Type B pancreatic cell (in vitro differentiated cells): ENCODE measurements at regions not wholly inside any gene's neighbourhood (a gene's known extent, or its start where the extent isn't known, plus 50 kb on each side); places are given as distances from the start of the nearest gene placed in this dataset.

ENCODE experiments used
- DNase-seq: peaks from one replicate; pipeline ENCODE4 v3.0.0; 2021; ENCODE audit warnings: mixed read lengths; ENCODE audit not compliant: unreplicated experiment; ENCODE audit errors: extremely low spot score
- H3K27ac Mint-ChIP-seq: 2 replicates; pipeline ENCODE4 v1.8.0; 2021; ENCODE audit warnings: mild to moderate bottlenecking, mixed read lengths
- H3K27me3 Mint-ChIP-seq: 2 replicates; pipeline ENCODE4 v1.8.0; 2021; ENCODE audit warnings: mixed read lengths
- H3K36me3 Mint-ChIP-seq: 2 replicates; pipeline ENCODE4 v1.8.0; 2021; ENCODE audit warnings: mixed read lengths
- H3K4me1 Mint-ChIP-seq: one replicate; pipeline ENCODE4 v1.8.0; 2021; ENCODE audit warnings: mixed read lengths; ENCODE audit not compliant: unreplicated experiment
- H3K4me3 Mint-ChIP-seq: 2 replicates; pipeline ENCODE4 v1.8.0; 2021; ENCODE audit warnings: mild to moderate bottlenecking, mixed read lengths
- H3K9me3 Mint-ChIP-seq: 2 replicates; pipeline ENCODE4 v1.8.0; 2021; ENCODE audit warnings: mixed read lengths
- TF ChIP-seq, protein P1 (sequence below): fragments of 200-600 bp; sonication (generic); conservative IDR thresholded peaks from 2 replicates; pipeline ENCODE4 v1.5.0; 2021; ENCODE audit warnings: antibody characterized with exemption, mild to moderate bottlenecking

- H3K4me3 Mint-ChIP-seq: no peak overlapping the region
- H3K27me3 Mint-ChIP-seq: no peaks in the 10 kb centered on the region
- peaks cover 11% of the 10 kb centered on the region for H3K4me1 Mint-ChIP-seq
- TF ChIP-seq, protein P1, sequence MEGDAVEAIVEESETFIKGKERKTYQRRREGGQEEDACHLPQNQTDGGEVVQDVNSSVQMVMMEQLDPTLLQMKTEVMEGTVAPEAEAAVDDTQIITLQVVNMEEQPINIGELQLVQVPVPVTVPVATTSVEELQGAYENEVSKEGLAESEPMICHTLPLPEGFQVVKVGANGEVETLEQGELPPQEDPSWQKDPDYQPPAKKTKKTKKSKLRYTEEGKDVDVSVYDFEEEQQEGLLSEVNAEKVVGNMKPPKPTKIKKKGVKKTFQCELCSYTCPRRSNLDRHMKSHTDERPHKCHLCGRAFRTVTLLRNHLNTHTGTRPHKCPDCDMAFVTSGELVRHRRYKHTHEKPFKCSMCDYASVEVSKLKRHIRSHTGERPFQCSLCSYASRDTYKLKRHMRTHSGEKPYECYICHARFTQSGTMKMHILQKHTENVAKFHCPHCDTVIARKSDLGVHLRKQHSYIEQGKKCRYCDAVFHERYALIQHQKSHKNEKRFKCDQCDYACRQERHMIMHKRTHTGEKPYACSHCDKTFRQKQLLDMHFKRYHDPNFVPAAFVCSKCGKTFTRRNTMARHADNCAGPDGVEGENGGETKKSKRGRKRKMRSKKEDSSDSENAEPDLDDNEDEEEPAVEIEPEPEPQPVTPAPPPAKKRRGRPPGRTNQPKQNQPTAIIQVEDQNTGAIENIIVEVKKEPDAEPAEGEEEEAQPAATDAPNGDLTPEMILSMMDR: no peak
- peaks cover 18% of the 10 kb centered on the region for H3K9me3 Mint-ChIP-seq
- H3K36me3 Mint-ChIP-seq: peaks cover 7% of the 10 kb centered on the region
- H3K27ac Mint-ChIP-seq: no peak overlapping the region
- DNase-seq: no peak
These were observed 63.3 kb upstream of the FLRT2 start for GRCh38 chr14:85466678-85467077.

DNA sequence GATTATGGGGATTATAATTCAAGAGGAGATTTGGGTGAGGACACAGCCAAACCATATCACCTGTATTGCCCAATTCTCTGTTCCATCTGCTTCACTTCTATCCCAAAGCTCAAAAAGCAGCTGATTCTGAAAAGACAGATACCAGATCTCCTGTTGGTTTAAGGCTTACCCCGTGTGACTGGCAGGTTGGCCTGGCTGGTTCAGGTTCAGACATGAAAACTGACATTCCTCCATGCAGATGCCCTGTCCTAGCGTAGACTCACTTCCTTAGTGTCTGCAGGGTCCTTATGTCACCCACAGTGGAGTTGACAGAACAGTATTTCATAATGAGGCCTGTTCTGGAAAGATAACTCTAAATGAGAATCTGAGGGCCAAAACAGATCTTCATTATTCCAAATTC lies 61.1 kb upstream of the FLRT2 start:
- DNase-seq: no peak
- Mint-ChIP-seq H3K9me3 (peaks cover 13% of the 10 kb centered on the region), H3K27ac (no peak overlapping the region), H3K4me1 (peaks cover 19% of the 10 kb centered on the region), H3K36me3 (peaks cover 3% of the 10 kb centered on the region), H3K27me3 (no peaks in the 10 kb centered on the region), H3K4me3 (no peak overlapping the region)
- TF ChIP-seq, protein P1: no peak

DNA sequence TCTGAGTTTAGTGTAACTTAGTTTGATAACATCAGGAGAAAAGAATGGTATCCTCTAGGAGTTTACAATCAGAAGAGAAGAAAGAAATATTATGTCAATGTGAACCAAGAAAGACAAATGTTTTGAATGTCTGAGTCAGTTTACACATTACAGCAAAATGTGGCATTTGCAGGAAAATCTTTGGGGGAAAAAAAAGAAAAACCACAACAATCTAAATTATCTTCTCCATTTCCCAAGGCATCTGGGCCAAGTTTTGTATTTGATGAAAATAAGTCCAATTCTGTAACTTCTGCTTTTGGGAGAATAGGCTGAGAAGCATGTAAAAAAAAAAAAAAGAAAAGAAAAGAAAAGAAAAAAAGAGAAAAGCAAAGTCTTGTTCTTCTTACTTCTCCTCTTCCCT lies 58.8 kb upstream of the FLRT2 start:
- Mint-ChIP-seq H3K9me3 (no peaks in the 10 kb centered on the region), H3K4me1 (peaks cover 15% of the 10 kb centered on the region), H3K27me3 (no peaks in the 10 kb centered on the region), H3K36me3 (peaks cover 3% of the 10 kb centered on the region), H3K27ac (no peak overlapping the region), H3K4me3 (no peak overlapping the region)
- TF ChIP-seq, protein P1: no peak
- DNase-seq: no peak

GRCh38 chr14:85471744-85472143 lies 58.2 kb upstream of the FLRT2 start:
- DNase-seq: no peak
- peak overlapping the region; percentile 32 for H3K27ac Mint-ChIP-seq
- peaks cover 15% of the 10 kb centered on the region for H3K4me1 Mint-ChIP-seq

GRCh38 chr14:85474431-85474830 lies 55.5 kb upstream of the FLRT2 start:
- Mint-ChIP-seq H3K27me3 (peaks cover 17% of the 10 kb centered on the region), H3K36me3 (no peaks in the 10 kb centered on the region), H3K9me3 (no peaks in the 10 kb centered on the region), H3K4me3 (no peak overlapping the region), H3K27ac (no peak overlapping the region), H3K4me1 (peaks cover 15% of the 10 kb centered on the region)
- DNase-seq: no peak
- TF ChIP-seq, protein P1: no peak

More at GRCh38 chr14:85471744-85472143, 58.2 kb upstream of the FLRT2 start:
- peak overlapping the region; percentile 7 for H3K4me3 Mint-ChIP-seq
- H3K9me3 Mint-ChIP-seq: no peaks in the 10 kb centered on the region
- TF ChIP-seq, protein P1: no peak
- H3K27me3 Mint-ChIP-seq: peaks cover 4% of the 10 kb centered on the region
- H3K36me3 Mint-ChIP-seq: peaks cover 3% of the 10 kb centered on the region

DNA sequence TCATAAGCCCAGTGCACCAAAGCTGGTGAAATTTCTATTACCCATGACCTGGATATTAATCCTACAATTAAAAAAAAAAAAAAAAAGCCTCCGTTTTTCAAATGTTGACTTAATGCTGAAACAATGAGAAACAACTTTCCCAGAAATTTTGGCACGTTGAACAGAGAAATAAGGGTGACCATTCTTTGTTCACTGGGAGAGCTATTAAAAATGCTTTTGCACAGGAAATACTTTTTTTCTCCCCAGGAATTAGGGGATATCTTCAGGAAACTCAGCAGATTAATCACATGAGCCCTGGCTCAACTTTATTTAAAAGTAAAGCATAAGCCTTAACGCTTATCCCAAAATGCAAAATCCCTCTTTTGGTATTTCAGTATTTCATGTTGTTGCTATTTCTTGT lies 54.8 kb upstream of the FLRT2 start:
- H3K27me3 Mint-ChIP-seq: peaks cover 19% of the 10 kb centered on the region
- DNase-seq: no peak

More for the DNA sequence above, 54.8 kb upstream of the FLRT2 start:
- no peak overlapping the region for H3K4me3 Mint-ChIP-seq
- no peaks in the 10 kb centered on the region for H3K36me3 Mint-ChIP-seq
- no peak overlapping the region for H3K27ac Mint-ChIP-seq
- TF ChIP-seq, protein P1: no peak
- peaks cover 15% of the 10 kb centered on the region for H3K4me1 Mint-ChIP-seq
- no peaks in the 10 kb centered on the region for H3K9me3 Mint-ChIP-seq
